GM18508 (cell line): ENCODE measurements at regions not wholly inside any gene's neighbourhood (a gene's known extent, or its start where the extent isn't known, plus 50 kb on each side); places are given as distances from the start of the nearest gene placed in this dataset.

Source experiments
- ATAC-seq: cut with Tn5 transposase; IDR thresholded peaks from one replicate; pipeline ENCODE4 v1.9.1; 2021; ENCODE audit warnings: moderate number of reproducible peaks; ENCODE audit not compliant: insufficient read depth, unreplicated experiment

- no peak for ATAC-seq
These were observed 235.1 kb downstream of the BUD13 start for GRCh38 chr11:116537709-116538108.

GRCh38 chr11:116537121-116537520 is 235.7 kb downstream of the BUD13 start:
- ATAC-seq: no peak

DNA sequence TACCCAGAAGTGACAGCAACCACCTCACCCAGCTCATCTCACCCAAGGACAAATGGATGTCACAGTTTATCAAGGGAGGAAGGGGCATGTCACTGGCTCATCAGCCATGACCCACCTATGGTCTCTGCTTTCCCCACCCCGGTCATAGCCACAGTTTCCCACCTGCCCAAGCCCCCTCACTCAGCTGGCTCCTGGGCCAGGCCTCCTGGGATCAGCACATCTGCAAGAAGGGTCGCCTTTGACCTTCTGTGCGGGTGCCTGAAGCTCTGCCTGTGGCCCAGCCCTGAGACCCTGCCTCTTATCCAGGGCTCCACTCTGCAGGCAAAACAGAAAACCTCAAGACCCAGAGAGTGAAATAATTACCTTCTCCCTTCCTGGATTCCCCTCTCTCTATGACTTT is 236.4 kb downstream of the BUD13 start:
- ATAC-seq: no peak

GRCh38 chr11:116535994-116536393 is 236.8 kb downstream of the BUD13 start:
- no peak for ATAC-seq

DNA sequence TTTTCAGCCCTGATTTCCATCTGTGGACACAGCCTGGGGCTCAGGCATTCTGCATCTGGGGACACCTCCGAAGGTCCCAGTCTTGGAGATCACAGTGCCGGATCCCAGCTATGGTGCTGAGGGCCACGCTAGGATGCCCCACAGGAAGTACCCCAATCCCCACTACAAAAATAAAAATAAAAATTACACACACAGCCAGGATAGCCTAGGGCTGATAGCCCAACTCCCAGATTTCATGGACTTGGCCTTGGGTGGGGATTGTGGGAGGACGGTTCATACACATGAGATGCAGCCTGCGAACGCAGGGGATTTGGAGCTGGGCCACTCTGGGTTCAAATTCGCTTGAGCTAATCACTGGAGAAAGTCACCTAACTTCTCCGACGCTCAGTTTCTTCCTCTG is 237.7 kb downstream of the BUD13 start:
- no peak for ATAC-seq

- ATAC-seq: no peak
These were observed 238.4 kb downstream of the BUD13 start for GRCh38 chr11:116534270-116534975.

DNA sequence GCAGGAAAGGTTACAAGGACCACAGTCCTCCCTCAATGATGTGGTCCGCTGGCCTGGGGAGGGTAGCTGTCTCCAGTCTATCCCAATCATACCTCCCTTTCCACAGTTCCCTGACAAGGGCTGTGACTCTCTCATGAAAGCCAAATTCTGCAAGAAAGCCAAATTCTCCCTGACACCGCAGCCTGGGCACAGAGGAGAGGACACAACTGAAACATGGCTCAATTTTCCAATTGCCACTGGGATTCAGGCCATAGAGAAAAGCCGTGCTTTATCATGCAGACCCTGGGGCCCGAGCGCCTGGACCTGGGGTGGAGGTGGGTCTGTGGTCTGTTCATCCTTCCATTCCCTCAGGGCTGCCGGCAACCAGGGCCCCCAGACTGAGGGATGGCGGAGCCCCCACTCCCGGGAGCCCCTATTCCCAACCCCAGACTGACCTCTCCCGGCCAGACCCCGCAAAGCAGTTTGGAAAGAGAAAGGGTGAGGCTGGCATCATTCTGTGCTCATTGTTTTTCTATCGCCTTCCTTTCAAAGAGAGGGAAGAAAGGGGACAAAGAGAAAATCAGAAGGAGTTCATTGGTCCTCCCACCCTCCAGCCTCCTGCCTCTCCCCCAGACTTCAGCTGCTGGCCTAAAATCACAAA is 239.5 kb downstream of the BUD13 start:
- ATAC-seq: no peak

GRCh38 chr11:116532066-116532465 is 240.7 kb downstream of the BUD13 start:
- no peak for ATAC-seq

DNA sequence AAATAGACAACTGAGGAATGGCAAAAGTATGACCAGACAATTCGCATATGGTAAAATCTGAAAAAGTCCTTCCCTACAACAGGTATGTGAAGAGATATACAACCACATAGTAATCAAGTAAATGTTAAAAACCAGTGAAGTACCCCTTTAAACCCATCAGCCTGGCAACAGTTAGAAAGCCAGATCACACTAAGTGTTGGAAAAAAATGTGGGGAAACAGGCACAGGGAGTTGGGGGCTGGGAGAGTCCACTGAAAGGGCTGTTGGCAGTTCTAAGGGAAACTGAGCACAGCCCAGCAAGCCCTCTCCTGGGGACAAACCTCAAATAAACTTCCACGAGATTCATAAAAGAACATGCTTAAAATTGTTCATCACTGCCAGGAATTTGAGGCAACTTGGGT is 242.1 kb downstream of the BUD13 start:
- ATAC-seq: no peak

GRCh38 chr11:116529271-116529670 is 243.5 kb downstream of the BUD13 start:
- ATAC-seq: no peak

DNA sequence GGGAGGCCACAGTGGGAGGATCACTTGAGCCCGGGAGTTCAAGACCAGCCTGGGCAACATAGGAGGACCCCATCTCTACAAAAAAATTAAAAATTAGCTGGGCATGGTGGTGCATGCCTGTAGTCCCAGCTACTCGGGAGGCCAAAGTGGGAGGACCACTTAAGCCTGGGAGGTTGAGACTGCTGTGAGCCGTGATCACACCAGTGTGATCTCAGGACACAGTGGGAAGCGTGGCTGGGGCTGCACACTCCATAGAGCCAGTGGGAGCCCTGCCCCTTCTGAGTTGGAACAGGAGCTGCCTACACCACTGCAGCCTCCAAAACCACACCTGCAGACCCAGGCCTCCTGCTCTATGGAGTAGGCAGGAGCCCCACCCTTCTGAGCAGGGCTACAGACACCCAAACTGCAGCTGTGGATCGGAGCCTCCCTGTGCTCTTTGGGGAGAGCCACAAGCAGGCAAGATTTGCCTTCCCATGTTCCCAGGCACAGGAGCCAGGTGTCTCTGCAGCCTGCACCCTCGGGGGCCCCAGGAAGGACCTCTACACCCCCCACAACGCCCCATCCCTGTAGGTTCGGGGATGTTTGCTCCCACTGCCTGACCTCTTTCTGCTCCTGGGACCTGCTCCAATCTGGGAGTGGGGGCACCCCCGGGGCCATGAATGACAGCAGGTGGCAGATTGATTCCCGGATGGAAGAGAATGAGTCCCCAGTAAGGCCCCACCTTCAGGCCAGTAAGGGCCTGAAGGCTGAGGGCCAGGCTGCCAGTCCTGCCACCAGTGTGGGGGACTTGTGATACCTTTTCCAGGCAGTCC is 245.4 kb downstream of the BUD13 start:
- no peak for ATAC-seq

GRCh38 chr11:116525961-116526495 is 246.8 kb downstream of the BUD13 start:
- ATAC-seq: no peak

DNA sequence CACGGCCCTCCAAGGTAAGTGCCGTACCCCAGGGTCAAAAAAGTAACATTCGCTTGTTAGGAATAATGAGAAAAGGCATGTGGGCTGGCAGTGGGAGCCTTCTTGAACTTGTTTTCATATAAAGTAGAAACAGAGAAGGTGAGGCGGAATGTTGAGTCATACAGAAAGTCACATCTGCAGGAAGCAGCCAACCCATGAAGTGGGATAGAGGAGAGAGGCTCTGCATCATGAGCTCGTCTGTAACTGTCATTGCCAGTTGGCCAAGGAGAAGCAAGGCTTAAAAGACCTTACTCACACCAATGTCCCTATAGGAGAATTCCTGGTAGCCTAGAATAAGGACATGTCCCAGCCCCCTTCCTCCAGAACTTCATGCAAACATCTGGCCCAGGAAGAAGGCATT is 253.3 kb downstream of the BUD13 start:
- ATAC-seq: no peak

DNA sequence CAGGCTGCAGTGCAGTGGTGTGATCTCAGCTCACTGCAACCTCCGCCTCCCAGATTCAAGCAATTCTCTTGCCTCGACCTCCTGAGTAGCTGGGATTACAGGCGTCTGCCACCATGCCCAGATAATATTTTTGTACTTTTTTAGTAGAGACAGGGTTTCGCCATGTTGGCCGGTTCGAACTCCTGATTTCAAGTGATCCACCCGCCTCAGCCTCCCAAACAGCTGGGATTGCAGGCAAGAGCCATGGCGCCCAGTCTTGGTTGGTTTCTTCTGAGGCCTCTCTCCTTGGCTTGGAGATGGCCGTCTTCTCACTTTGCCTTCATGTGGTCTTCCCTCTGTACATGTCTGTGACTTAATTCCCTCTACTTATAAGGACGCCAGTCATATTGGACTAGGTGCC is 254.6 kb downstream of the BUD13 start:
- no peak for ATAC-seq

DNA sequence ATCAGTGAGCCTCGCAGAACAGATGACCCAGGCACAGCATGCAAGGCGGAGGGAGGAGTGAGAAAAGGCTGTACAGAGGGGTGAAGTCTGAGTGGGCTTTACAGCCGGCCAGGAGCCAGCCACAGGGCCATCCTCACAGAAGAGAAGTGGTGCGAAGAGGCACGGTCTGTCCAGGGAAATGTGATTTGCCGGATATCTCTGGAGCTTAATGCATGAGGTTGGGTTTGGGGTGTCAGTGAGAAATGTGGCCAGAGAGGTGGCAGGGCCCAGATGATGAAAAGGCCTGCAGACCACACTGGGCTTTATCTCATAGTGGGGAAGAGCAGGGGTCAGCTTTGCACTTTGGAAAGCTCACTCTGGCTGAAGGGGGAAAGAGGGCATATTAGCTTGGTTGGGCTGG is 255.2 kb downstream of the BUD13 start:
- ATAC-seq: no peak

DNA sequence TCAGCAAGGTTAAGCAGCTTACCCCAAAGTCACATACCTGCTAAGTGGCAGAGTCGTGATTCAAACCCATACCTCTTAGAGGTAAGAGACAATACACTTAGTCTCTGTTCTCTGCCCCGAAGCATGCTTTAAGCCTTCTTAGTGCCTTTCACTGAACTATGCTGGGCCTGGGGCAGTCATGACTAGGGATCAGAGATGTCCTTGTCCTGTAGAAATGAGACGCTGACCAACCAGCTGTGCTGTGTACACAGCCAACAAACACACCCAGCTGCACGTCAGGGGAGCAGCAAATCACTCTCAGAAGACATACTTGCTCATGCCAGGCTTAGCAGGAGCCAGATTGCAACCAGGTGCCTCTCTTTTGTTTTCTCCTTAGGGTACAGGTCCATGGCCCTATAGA is 255.7 kb downstream of the BUD13 start:
- no peak for ATAC-seq

DNA sequence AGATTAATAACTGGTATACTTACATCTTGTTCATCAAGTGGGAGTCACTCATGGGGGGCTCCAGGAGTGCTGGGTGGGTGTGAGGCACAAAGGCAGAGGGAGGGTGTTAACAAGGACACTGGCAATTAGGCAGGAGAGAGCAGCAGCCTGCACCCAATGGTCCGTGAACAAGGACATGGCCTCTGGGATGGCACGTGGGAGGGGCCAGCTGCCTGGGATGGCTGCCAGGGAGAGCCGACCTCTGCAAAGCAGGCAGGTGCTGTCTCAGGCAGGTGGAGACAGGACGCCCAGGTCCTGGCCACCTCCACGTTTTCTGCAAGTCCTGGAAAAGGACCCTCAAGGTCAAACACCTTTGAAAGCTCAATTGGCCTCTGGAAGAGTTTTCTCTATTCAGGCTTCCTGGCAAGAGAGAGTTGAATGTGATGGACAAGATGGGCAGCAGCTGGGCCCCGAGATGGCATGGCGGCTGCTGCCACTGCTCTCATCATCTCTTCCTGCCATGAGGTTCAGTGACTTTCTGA is 257.1 kb downstream of the BUD13 start:
- ATAC-seq: no peak

- no peak for ATAC-seq
These were observed 258.9 kb downstream of the BUD13 start for GRCh38 chr11:116513894-116514293.

- ATAC-seq: no peak
These were observed 259.4 kb downstream of the BUD13 start for GRCh38 chr11:116513278-116513823.

GRCh38 chr11:116512841-116513240 is 259.9 kb downstream of the BUD13 start:
- no peak for ATAC-seq

DNA sequence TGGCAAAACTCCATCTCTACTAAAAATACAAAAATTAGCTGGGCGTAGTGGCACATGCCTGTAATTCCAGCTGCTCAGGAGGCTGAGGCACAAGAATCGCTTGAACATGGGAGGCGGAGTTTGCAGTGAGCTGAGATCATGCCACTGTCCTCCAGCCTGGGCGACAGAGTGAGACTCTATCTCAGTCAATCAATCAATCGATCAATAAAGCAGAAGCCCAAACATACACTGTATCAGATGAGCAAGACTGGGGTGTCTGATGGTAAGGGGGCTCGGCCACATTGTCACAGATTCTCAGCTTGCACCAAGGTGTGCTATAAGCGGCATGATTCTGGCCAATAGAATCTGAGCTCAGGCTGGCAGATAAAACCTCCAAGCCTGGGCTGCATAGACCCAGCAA is 261.1 kb downstream of the BUD13 start:
- no peak for ATAC-seq
